Neural cell (in vitro differentiated cells): ENCODE measurements at regions not wholly inside any gene's neighbourhood (a gene's known extent, or its start where the extent isn't known, plus 50 kb on each side); places are given as distances from the start of the nearest gene placed in this dataset.
"Not testable (repeated sequence)": the region's sequence is repeated elsewhere in the genome, so short reads cannot be mapped to it uniquely, and the experiment has no call there.

ENCODE experiments used
- CTCF ChIP-seq: fragments of 450-650 bp; IDR thresholded peaks from 2 replicates; pipeline ENCODE4 v1.5.1; 2014; ENCODE audit warnings: antibody characterized with exemption, mild to moderate bottlenecking, moderate library complexity; ENCODE audit not compliant: poor library complexity, severe bottlenecking
- EP300 ChIP-seq: fragments of 450-650 bp; conservative IDR thresholded peaks from 2 replicates; pipeline ENCODE4 v1.6.1; 2014; ENCODE audit warnings: antibody characterized with exemption, mild to moderate bottlenecking, moderate library complexity; ENCODE audit not compliant: poor library complexity, severe bottlenecking
- EZH2 ChIP-seq: fragments of 200-600, 300-800 bp; shearing (Covaris generic), sonication (generic); IDR thresholded peaks from 2 replicates; pipeline ENCODE4 v1.6.1; 2014; ENCODE audit warnings: antibody characterized with exemption, low read length, borderline replicate concordance, mild to moderate bottlenecking; ENCODE audit not compliant: insufficient read depth, poor library complexity, severe bottlenecking
- MXI1 ChIP-seq: fragments of 450-650 bp; conservative IDR thresholded peaks from 2 replicates; pipeline ENCODE4 v1.6.1; 2014; ENCODE audit warnings: antibody characterized with exemption, mild to moderate bottlenecking; ENCODE audit not compliant: poor library complexity, severe bottlenecking
- POLR2AphosphoS5 ChIP-seq: IDR thresholded peaks from 2 replicates; pipeline ENCODE4 v1.6.1; 2012
- RAD21 ChIP-seq: fragments of 450-650 bp; conservative IDR thresholded peaks from 2 replicates; pipeline ENCODE4 v1.6.1; 2014; ENCODE audit warnings: antibody characterized with exemption, mild to moderate bottlenecking, moderate library complexity
- REST ChIP-seq: IDR thresholded peaks from 2 replicates; pipeline ENCODE4 v1.6.1; 2012; ENCODE audit warnings: borderline replicate concordance

GRCh38 chr11:96861722-96862121 lies 471.9 kb downstream of the JRKL start:
- TF ChIP-seq CTCF, EP300, RAD21, MXI1, EZH2, POLR2AphosphoS5, REST: not testable (repeated sequence)
